ENCODE measurements at regions not wholly inside any gene's neighbourhood (a gene's known extent, or its start where the extent isn't known, plus 50 kb on each side); places are given as distances from the start of the nearest gene placed in this dataset.
"Not testable (repeated sequence)": the region's sequence is repeated elsewhere in the genome, so short reads cannot be mapped to it uniquely, and the experiment has no call there.

DNA sequence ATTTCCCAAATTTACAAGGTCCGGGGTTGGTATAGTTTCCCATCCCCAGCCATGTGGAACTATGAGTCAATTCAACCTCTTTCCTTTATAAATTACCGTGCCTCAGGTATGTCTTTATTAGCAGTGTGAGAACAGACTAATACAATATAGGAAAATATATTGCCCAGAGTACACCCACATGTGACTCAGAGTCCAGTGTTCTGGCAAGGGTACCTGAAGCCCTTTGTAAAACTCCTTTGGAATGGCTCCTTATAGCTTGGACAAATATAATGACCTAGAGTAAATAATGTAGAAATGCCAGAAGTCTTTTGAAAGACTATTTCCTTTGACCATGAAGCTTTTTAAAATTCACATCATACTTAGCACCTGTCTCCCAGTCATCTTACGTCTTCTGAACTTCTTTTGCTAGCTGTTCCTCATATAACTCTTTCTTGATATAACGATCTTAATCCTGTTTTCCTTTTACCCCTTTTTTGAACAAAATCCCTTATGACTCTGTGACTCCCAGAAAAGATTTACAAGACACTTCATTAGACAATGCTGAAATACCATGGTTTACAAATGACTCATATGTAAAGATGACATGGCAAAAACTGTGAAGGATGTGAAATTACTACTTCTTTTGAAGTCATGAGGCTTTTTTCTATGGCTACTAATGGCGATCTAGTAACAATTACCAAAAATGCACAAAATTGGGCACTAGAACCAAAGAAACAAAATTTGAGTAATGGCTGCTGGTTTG is 408.9 kb downstream of the NAP1L3 start:
- no peak overlapping the region for H3K4me3 Mint-ChIP-seq
- no peaks in the 10 kb centered on the region for H3K4me1 Mint-ChIP-seq
- TF ChIP-seq CTCF (conservative IDR thresholded peaks at IDR 0.05) = no peak
- no peak for DNase-seq (ENCODE audit: low read depth, low spot score)
- H3K27me3 Mint-ChIP-seq (ENCODE audit: low read depth) = no peaks in the 10 kb centered on the region
- no peak overlapping the region for H3K27ac Mint-ChIP-seq (ENCODE audit: unreplicated experiment)
- H3K9me3 Mint-ChIP-seq = no peaks in the 10 kb centered on the region
- no peaks in the 10 kb centered on the region for H3K36me3 Mint-ChIP-seq (ENCODE audit: low read depth)

GRCh38 chrX:93259029-93259428 is 414.3 kb downstream of the NAP1L3 start:
- H3K27me3 Mint-ChIP-seq (ENCODE audit: low read depth) = no peaks in the 10 kb centered on the region
- H3K27ac Mint-ChIP-seq (ENCODE audit: unreplicated experiment) = no peak overlapping the region
- TF ChIP-seq CTCF (conservative IDR thresholded peaks at IDR 0.05) = peak; percentile 51
- DNase-seq (ENCODE audit: low read depth, low spot score) = no peak
- no peaks in the 10 kb centered on the region for H3K9me3 Mint-ChIP-seq
- H3K4me1 Mint-ChIP-seq = no peaks in the 10 kb centered on the region
- H3K36me3 Mint-ChIP-seq (ENCODE audit: low read depth) = no peaks in the 10 kb centered on the region
- no peak overlapping the region for H3K4me3 Mint-ChIP-seq

DNA sequence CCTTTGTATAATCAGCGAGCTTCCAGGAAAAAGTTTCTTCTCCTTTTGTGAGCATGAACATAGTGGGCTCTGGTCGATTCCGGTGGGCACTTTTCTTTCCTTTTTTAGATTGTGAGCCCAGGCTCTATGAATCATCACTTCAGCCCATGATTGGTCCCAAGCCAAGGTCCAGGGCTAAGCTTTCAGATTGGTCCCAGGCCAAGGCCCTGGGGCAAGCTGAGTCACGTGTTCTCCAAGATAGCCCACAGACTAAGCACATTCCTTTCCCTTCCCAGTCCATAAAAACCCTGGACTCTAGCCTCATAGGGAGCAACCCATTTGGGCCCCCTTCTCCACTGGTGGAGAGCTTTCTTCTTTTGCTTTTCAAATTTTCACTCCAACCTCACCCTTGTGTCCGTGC is 430.5 kb downstream of the NAP1L3 start:
- Mint-ChIP-seq H3K27me3 (ENCODE audit: low read depth) (no peaks in the 10 kb centered on the region), H3K27ac (ENCODE audit: unreplicated experiment) (no peak overlapping the region), H3K9me3 (peaks cover 11% of the 10 kb centered on the region), H3K4me1 (no peaks in the 10 kb centered on the region), H3K36me3 (ENCODE audit: low read depth) (peaks cover 3% of the 10 kb centered on the region), H3K4me3 (no peak overlapping the region)
- TF ChIP-seq CTCF (conservative IDR thresholded peaks at IDR 0.05) = no peak
- no peak for DNase-seq (ENCODE audit: low read depth, low spot score)

GRCh38 chrX:93235494-93236256 is 437.7 kb downstream of the NAP1L3 start:
- H3K36me3 Mint-ChIP-seq (ENCODE audit: low read depth); DNase-seq (ENCODE audit: low read depth, low spot score); H3K27ac Mint-ChIP-seq (ENCODE audit: unreplicated experiment); H3K4me3 Mint-ChIP-seq; H3K27me3 Mint-ChIP-seq (ENCODE audit: low read depth); H3K4me1 Mint-ChIP-seq: not testable (repeated sequence)
- peaks cover 12% of the 10 kb centered on the region for H3K9me3 Mint-ChIP-seq

DNA sequence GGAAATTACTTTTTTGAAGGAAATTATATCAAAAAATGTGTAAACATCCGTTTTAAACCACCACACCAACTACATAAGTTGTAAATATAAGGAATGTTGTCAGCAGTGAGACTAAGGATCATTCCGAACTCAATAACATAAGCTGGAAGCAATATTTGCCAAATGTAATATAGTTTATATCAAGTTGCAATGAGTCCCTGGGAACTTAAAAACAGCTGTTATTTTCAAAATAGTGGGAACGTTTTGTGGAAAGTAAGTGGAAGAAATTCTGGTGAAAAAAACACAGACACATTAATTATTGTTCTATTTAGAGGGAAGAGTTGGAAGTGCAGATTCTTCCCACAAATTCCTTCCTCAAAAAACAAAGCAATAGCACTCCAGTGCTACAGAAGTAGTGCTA is 444.3 kb downstream of the NAP1L3 start:
- no peak for DNase-seq (ENCODE audit: low read depth, low spot score)
- H3K4me1 Mint-ChIP-seq = no peaks in the 10 kb centered on the region
- TF ChIP-seq CTCF (conservative IDR thresholded peaks at IDR 0.05) = no peak
- H3K36me3 Mint-ChIP-seq (ENCODE audit: low read depth) = no peaks in the 10 kb centered on the region
- no peaks in the 10 kb centered on the region for H3K9me3 Mint-ChIP-seq
- H3K27me3 Mint-ChIP-seq (ENCODE audit: low read depth) = no peaks in the 10 kb centered on the region
- H3K27ac Mint-ChIP-seq (ENCODE audit: unreplicated experiment) = no peak overlapping the region
- no peak overlapping the region for H3K4me3 Mint-ChIP-seq

Data from neural crest cell (in vitro differentiated cells).